ENCODE measurements at regions not wholly inside any gene's neighbourhood (a gene's known extent, or its start where the extent isn't known, plus 50 kb on each side); places are given as distances from the start of the nearest gene placed in this dataset.

- TF ChIP-seq CTCF (IDR thresholded peaks at IDR 0.05; ENCODE audit: low read depth, low read length), result no peak
- no peak for DNase-seq
Measured at GRCh38 chr7:66529883-66530610, 98.6 kb upstream of the KCTD7 start.

GRCh38 chr7:66535414-66536329 lies 93.0 kb upstream of the KCTD7 start:
- H3K27me3 ChIP-seq, result no peaks in the 10 kb centered on the region
- H3K4me1 ChIP-seq, result no peaks in the 10 kb centered on the region
- H3K36me3 ChIP-seq, result no peaks in the 10 kb centered on the region
- H3K9me3 ChIP-seq, result no peaks in the 10 kb centered on the region
- TF ChIP-seq CTCF (IDR thresholded peaks at IDR 0.05; ENCODE audit: low read depth, low read length), result no peak
- DNase-seq, result no peak
- no peak overlapping the region for H3K4me3 ChIP-seq (ENCODE audit: low read depth, low read length)

More at GRCh38 chr7:66529883-66530610, 98.6 kb upstream of the KCTD7 start:
- Histone ChIP-seq H3K36me3 (no peaks in the 10 kb centered on the region), H3K9me3 (no peaks in the 10 kb centered on the region), H3K27me3 (no peaks in the 10 kb centered on the region), H3K4me1 (no peaks in the 10 kb centered on the region), H3K4me3 (ENCODE audit: low read depth, low read length) (no peak overlapping the region)

DNA sequence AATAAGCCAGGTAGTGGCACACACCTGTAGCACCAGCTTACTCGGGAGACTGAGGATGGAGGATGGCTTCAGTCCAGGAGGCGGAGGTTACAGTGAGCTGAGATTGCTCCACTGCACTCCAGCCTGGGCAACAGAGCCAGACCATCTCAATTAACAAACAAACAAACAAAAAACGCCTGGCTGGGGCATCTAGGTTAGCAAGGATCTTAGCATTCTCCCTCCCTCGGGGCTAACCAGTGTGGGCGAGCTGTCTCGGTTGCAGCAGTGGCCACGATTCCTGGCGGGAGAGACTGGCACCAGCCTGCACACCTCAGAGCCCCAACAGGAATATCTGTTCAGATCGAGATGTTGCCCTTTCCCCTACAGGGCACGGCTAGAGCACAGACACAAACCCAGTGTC lies 91.3 kb upstream of the KCTD7 start:
- H3K4me3 ChIP-seq (ENCODE audit: low read depth, low read length), result no peak overlapping the region
- H3K27me3 ChIP-seq, result no peaks in the 10 kb centered on the region
- H3K36me3 ChIP-seq, result no peaks in the 10 kb centered on the region
- H3K4me1 ChIP-seq, result no peaks in the 10 kb centered on the region
- no peaks in the 10 kb centered on the region for H3K9me3 ChIP-seq
- TF ChIP-seq CTCF (IDR thresholded peaks at IDR 0.05; ENCODE audit: low read depth, low read length), result no peak
- DNase-seq, result no peak

GRCh38 chr7:66537876-66538275 lies 90.8 kb upstream of the KCTD7 start:
- Histone ChIP-seq H3K9me3 (no peaks in the 10 kb centered on the region), H3K27me3 (no peaks in the 10 kb centered on the region), H3K4me3 (ENCODE audit: low read depth, low read length) (no peak overlapping the region), H3K36me3 (no peaks in the 10 kb centered on the region), H3K4me1 (no peaks in the 10 kb centered on the region)
- no peak for DNase-seq
- TF ChIP-seq CTCF (IDR thresholded peaks at IDR 0.05; ENCODE audit: low read depth, low read length), result no peak

- Histone ChIP-seq H3K9me3 (no peaks in the 10 kb centered on the region), H3K4me1 (no peaks in the 10 kb centered on the region), H3K4me3 (ENCODE audit: low read depth, low read length) (no peak overlapping the region), H3K27me3 (no peaks in the 10 kb centered on the region), H3K36me3 (no peaks in the 10 kb centered on the region)
- TF ChIP-seq CTCF (IDR thresholded peaks at IDR 0.05; ENCODE audit: low read depth, low read length), result no peak
- DNase-seq, result no peak
Measured at GRCh38 chr7:66539264-66539623, 89.4 kb upstream of the KCTD7 start.
